Spleen (tissue), 3 donors: ENCODE measurements at regions not wholly inside any gene's neighbourhood (a gene's known extent, or its start where the extent isn't known, plus 50 kb on each side); places are given as distances from the start of the nearest gene placed in this dataset.

Experiments used
- POLR2A ChIP-seq, 3 donors: fragments of 450-650 bp; IDR thresholded peaks; one replicate each; pipeline ENCODE4 v1.5.1; 2017; ENCODE audit warnings: antibody characterized with exemption in 3 of 3, mild to moderate bottlenecking in 1 of 3
- POLR2AphosphoS5 ChIP-seq, 3 donors: sonication (generic); formaldehyde crosslinking; IDR thresholded peaks; one replicate each; pipeline ENCODE4 v1.5.1; 2017; ENCODE audit warnings: antibody characterized with exemption in 3 of 3

DNA sequence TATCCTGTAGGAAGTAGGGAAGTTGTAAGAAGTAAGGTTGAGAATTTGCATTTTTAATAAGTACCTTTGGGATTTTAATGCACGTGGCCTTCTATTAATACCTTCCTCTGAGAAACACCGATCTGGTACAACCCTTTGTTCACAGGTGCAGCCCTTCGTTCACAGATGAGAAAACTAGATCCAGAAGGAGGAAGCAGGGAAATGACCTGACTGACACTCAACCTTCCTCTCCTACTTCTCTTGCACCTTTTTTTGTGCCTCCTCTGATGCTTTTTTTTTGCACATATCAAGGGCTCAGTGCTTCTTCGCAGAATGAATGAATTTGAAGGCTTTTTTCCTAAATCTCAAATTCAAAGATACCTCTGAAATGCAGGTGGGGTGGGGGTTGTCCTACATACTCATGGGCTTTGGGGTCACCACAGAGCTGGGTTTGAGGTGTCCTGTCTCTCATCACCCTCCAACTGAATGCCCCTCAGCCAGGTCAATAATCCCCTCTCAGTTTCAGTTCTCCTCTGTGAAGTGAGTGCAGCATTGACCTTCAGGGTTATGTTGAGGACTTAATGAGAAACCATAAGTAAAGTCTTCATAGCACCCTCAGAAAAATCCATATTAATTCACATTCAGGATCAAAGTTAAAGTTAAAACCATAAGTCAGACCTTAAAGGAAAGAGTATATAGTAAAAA, 161.5 kb upstream of the CTNNB1 start:
- no peak for TF ChIP-seq POLR2AphosphoS5 (IDR thresholded peaks at IDR 0.05)
- no peak for TF ChIP-seq POLR2A (IDR thresholded peaks at IDR 0.05)
